Fibroblast of skin of back (primary cell): ENCODE measurements at regions not wholly inside any gene's neighbourhood (a gene's known extent, or its start where the extent isn't known, plus 50 kb on each side); places are given as distances from the start of the nearest gene placed in this dataset.
A peak's percentile ranks its signal among the peaks of the same experiment; 100 is the strongest.
"Not testable (repeated sequence)": the region's sequence is repeated elsewhere in the genome, so short reads cannot be mapped to it uniquely, and the experiment has no call there.

Experiments
- DNase-seq: peaks from one replicate; pipeline ENCODE4 v3.0.0-alpha.2; 2013

GRCh38 chr10:80697926-80698325, 160.2 kb downstream of the SH2D4B start:
- DNase-seq = no peak

GRCh38 chr10:80699602-80700039, 161.9 kb downstream of the SH2D4B start:
- DNase-seq = peak; percentile 66

- DNase-seq = no peak
These were observed 162.6 kb downstream of the SH2D4B start for GRCh38 chr10:80700252-80700651.

- no peak for DNase-seq
These were observed 163.2 kb downstream of the SH2D4B start for GRCh38 chr10:80700760-80701444.

- no peak for DNase-seq
These were observed 164.0 kb downstream of the SH2D4B start for GRCh38 chr10:80701706-80702105.

GRCh38 chr10:80702143-80702542, 164.4 kb downstream of the SH2D4B start:
- DNase-seq = no peak

- no peak for DNase-seq
These were observed 168.2 kb downstream of the SH2D4B start for GRCh38 chr10:80705899-80706298.

- DNase-seq = no peak
These were observed 170.5 kb downstream of the SH2D4B start for GRCh38 chr10:80708185-80708584.

- DNase-seq = no peak
These were observed 171.1 kb downstream of the SH2D4B start for GRCh38 chr10:80708808-80709207.

GRCh38 chr10:80709866-80710265, 172.2 kb downstream of the SH2D4B start:
- DNase-seq = no peak

- no peak for DNase-seq
These were observed 175.8 kb downstream of the SH2D4B start for GRCh38 chr10:80713398-80713928.

- DNase-seq = no peak
These were observed 176.9 kb downstream of the SH2D4B start for GRCh38 chr10:80714566-80714965.

GRCh38 chr10:80718024-80718423, 180.3 kb downstream of the SH2D4B start:
- DNase-seq = no peak

- no peak for DNase-seq
These were observed 182.2 kb downstream of the SH2D4B start for GRCh38 chr10:80719935-80720334.

GRCh38 chr10:80720549-80720948, 182.8 kb downstream of the SH2D4B start:
- DNase-seq = no peak

GRCh38 chr10:80728354-80728753, 190.7 kb downstream of the SH2D4B start:
- DNase-seq = not testable (repeated sequence)

- no peak for DNase-seq
These were observed 192.2 kb downstream of the SH2D4B start for GRCh38 chr10:80729896-80730295.

GRCh38 chr10:80730522-80730921, 192.8 kb downstream of the SH2D4B start:
- no peak for DNase-seq

- no peak for DNase-seq
These were observed 196.9 kb downstream of the SH2D4B start for GRCh38 chr10:80734589-80734988.

- no peak for DNase-seq
These were observed 199.5 kb downstream of the SH2D4B start for GRCh38 chr10:80737209-80737608.

- no peak for DNase-seq
These were observed 201.6 kb downstream of the SH2D4B start for GRCh38 chr10:80739328-80739727.

- no peak for DNase-seq
These were observed 202.4 kb downstream of the SH2D4B start for GRCh38 chr10:80739963-80740715.

GRCh38 chr10:80741278-80741677, 203.6 kb downstream of the SH2D4B start:
- DNase-seq = no peak

GRCh38 chr10:80750268-80750667, 212.6 kb downstream of the SH2D4B start:
- no peak for DNase-seq
